Progenitor cell of endocrine pancreas (in vitro differentiated cells): ENCODE measurements at regions not wholly inside any gene's neighbourhood (a gene's known extent, or its start where the extent isn't known, plus 50 kb on each side); places are given as distances from the start of the nearest gene placed in this dataset.

Experiments
- DNase-seq: peaks from one replicate; pipeline ENCODE4 v3.0.0; 2021; ENCODE audit warnings: low spot score; ENCODE audit not compliant: unreplicated experiment
- H3K27ac Mint-ChIP-seq: 2 replicates; pipeline ENCODE4 v1.8.0; 2021; ENCODE audit warnings: mild to moderate bottlenecking, moderate library complexity, mixed read lengths
- H3K27me3 Mint-ChIP-seq: 2 replicates; pipeline ENCODE4 v1.8.0; 2021; ENCODE audit warnings: mixed read lengths
- H3K36me3 Mint-ChIP-seq: 2 replicates; pipeline ENCODE4 v1.8.0; 2022; ENCODE audit warnings: mixed read lengths; ENCODE audit not compliant: insufficient read depth
- H3K4me1 Mint-ChIP-seq: 2 replicates; pipeline ENCODE4 v1.8.0; 2021; ENCODE audit warnings: low read depth, mixed read lengths
- H3K4me3 Mint-ChIP-seq: 2 replicates; pipeline ENCODE4 v1.8.0; 2021; ENCODE audit warnings: low read depth, mild to moderate bottlenecking, moderate library complexity, mixed read lengths
- H3K9me3 Mint-ChIP-seq: 2 replicates; pipeline ENCODE4 v1.8.0; 2021; ENCODE audit warnings: low read depth, mixed read lengths
- CTCF ChIP-seq: fragments of 200-600 bp; sonication (generic); IDR thresholded peaks from one replicate; pipeline ENCODE4 v1.5.0; 2021; ENCODE audit warnings: antibody characterized with exemption, mild to moderate bottlenecking; ENCODE audit not compliant: unreplicated experiment

DNA sequence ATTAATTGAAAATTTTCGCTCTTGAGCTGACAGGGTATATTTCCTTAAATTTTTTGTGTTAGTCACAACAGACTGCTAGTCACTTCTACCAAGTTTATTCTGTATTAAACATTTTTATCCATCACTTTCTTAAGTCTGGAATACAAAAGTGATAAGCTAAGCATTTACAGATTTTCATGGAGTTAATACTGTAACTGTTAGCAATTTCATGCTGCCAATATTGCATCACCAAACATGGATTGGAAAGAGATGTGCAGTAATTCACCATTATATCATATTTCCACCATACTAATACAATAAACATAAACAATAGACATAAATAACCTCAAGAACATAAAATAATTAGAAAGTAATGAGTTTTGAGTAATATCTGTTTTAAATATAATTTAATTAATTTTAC lies 854.0 kb upstream of the CITED2 start:
- Mint-ChIP-seq H3K27ac (no peak overlapping the region), H3K4me1 (peaks cover 13% of the 10 kb centered on the region), H3K4me3 (no peak overlapping the region), H3K36me3 (no peaks in the 10 kb centered on the region), H3K9me3 (peaks cover 15% of the 10 kb centered on the region), H3K27me3 (no peaks in the 10 kb centered on the region)
- DNase-seq: no peak
- no peak for TF ChIP-seq CTCF

DNA sequence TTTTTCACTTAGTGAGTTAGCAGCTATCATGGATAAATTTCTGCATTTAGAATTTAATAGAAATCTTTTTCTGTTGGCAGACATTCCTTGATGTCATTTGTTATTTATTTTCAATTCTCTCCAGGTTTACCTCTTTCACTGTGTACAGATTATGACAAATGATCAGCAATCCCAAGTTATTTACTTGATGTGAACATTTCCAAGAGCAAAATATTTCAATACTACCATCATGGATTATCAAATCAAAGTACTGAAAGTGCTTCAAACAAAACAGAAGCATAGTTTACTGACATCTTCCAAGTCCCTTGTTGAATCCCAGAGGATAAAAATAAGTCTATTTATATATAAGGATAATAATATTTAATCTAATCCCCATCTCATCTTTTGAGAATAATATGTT lies 852.2 kb upstream of the CITED2 start:
- Mint-ChIP-seq H3K4me3 (no peak overlapping the region), H3K27me3 (no peaks in the 10 kb centered on the region), H3K9me3 (peaks cover 3% of the 10 kb centered on the region), H3K36me3 (no peaks in the 10 kb centered on the region), H3K27ac (no peak overlapping the region), H3K4me1 (peaks cover 13% of the 10 kb centered on the region)
- no peak for TF ChIP-seq CTCF
- no peak for DNase-seq

DNA sequence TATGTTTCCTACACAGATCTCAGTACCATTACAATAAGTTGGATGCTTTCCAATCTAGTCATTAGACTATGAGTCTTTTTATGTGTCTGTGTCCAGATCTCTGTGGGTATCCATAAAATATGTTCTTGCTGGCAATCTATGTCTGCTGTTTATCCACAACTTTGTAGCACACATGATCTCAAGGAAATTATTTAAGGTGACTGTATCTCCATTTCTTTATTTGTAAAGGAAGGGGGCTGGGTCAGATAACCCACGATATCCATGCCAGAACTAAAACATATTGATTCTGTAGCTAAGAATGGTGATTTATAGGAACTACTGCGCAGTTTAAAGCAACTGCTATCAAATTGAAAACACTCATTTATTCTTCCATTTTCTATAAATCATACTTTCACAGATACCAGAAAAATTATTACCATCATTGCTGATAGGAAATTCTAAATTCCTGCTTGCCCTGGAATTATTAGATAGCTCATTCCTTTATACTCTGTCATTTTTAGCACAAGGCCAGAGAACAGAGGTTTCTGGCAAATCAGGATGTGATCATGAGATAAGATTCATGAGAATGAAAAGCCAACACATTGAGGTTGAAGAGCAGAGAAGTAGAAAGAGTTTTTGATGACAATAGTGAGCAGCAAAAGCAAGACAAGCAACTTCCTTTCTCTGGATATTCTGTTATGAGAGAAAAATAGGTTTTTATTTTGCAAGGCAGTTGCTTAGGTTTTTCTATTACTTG lies 851.4 kb upstream of the CITED2 start:
- no peak for DNase-seq

GRCh38 chr6:140217283-140217682 lies 842.8 kb upstream of the CITED2 start:
- Mint-ChIP-seq H3K4me1 (no peaks in the 10 kb centered on the region), H3K9me3 (peaks cover 24% of the 10 kb centered on the region), H3K27me3 (no peaks in the 10 kb centered on the region), H3K36me3 (no peaks in the 10 kb centered on the region), H3K27ac (no peak overlapping the region), H3K4me3 (no peak overlapping the region)
- no peak for TF ChIP-seq CTCF
- no peak for DNase-seq

More for the DNA sequence above, 851.4 kb upstream of the CITED2 start:
- H3K36me3 Mint-ChIP-seq: no peaks in the 10 kb centered on the region
- peaks cover 3% of the 10 kb centered on the region for H3K9me3 Mint-ChIP-seq
- no peak for TF ChIP-seq CTCF
- no peak overlapping the region for H3K27ac Mint-ChIP-seq
- H3K4me1 Mint-ChIP-seq: peaks cover 13% of the 10 kb centered on the region
- H3K27me3 Mint-ChIP-seq: no peaks in the 10 kb centered on the region
- H3K4me3 Mint-ChIP-seq: no peak overlapping the region

GRCh38 chr6:140209775-140210174 lies 835.3 kb upstream of the CITED2 start:
- no peaks in the 10 kb centered on the region for H3K27me3 Mint-ChIP-seq
- no peaks in the 10 kb centered on the region for H3K36me3 Mint-ChIP-seq
- H3K9me3 Mint-ChIP-seq: no peaks in the 10 kb centered on the region
- no peak for DNase-seq
- no peak overlapping the region for H3K4me3 Mint-ChIP-seq
- no peak overlapping the region for H3K27ac Mint-ChIP-seq
- H3K4me1 Mint-ChIP-seq: peaks cover 4% of the 10 kb centered on the region
- no peak for TF ChIP-seq CTCF
